GM12878 (cell line): ENCODE measurements at regions not wholly inside any gene's neighbourhood (a gene's known extent, or its start where the extent isn't known, plus 50 kb on each side); places are given as distances from the start of the nearest gene placed in this dataset.
"Not testable (repeated sequence)": the region's sequence is repeated elsewhere in the genome, so short reads cannot be mapped to it uniquely, and the experiment has no call there.

Source experiments
- ATF2 ChIP-seq: IDR thresholded peaks from 2 replicates; pipeline ENCODE4 v1.6.1; 2012; ENCODE audit warnings: low read length, inconsistent platforms
- BCL11A ChIP-seq: IDR thresholded peaks from 2 replicates; pipeline ENCODE4 v1.6.1; 2011; ENCODE audit warnings: low read depth, low read length
- BCLAF1 ChIP-seq: fragments of 450-650 bp; IDR thresholded peaks from 2 replicates; pipeline ENCODE4 v1.6.1; 2017; ENCODE audit warnings: antibody characterized with exemption, mild to moderate bottlenecking, moderate library complexity
- CHD1 ChIP-seq: IDR thresholded peaks from 2 replicates; pipeline ENCODE4 v1.6.1; 2012; ENCODE audit warnings: low read depth, low read length, improper control_type of control experiment
- CTCF ChIP-seq, 3 experiments: IDR thresholded peaks in 2 of 3; conservative IDR thresholded peaks in 1 of 3; 2 replicates each; pipeline ENCODE4 v1.5.1; 2011; ENCODE audit warnings: low read depth in 3 of 3, low read length in 3 of 3, mild to moderate bottlenecking in 3 of 3, control low read depth in 2 of 3, moderate library complexity in 2 of 3, inconsistent platforms in 1 of 3, mixed read lengths in 1 of 3; ENCODE audit not compliant: control insufficient read depth in 2 of 3, insufficient read depth in 1 of 3; ENCODE audit errors: extremely low read depth in 1 of 3
- ESRRA ChIP-seq: IDR thresholded peaks from 2 replicates; pipeline ENCODE4 v1.6.1; 2012; ENCODE audit warnings: mild to moderate bottlenecking, low read length, improper control_type of control experiment
- EZH2 ChIP-seq: IDR thresholded peaks from 2 replicates; pipeline ENCODE4 v1.6.1; 2012; ENCODE audit warnings: low read depth, mild to moderate bottlenecking, control low read depth, inconsistent platforms, low read length, borderline replicate concordance; ENCODE audit not compliant: control insufficient read depth
- MAX ChIP-seq: IDR thresholded peaks from 2 replicates; pipeline ENCODE4 v1.6.1; 2012; ENCODE audit warnings: low read depth, low read length, improper control_type of control experiment
- PKNOX1 ChIP-seq: fragments of 450-650 bp; IDR thresholded peaks from 2 replicates; pipeline ENCODE4 v1.6.1; 2016; ENCODE audit warnings: mild to moderate bottlenecking
- SMAD1 ChIP-seq: fragments of 450-650 bp; IDR thresholded peaks from 2 replicates; pipeline ENCODE4 v1.6.1; 2018; ENCODE audit warnings: mild to moderate bottlenecking, low read depth; ENCODE audit not compliant: partially characterized antibody
- ZBTB4 ChIP-seq: fragments of 450-650 bp; formaldehyde crosslinking; IDR thresholded peaks from 2 replicates; pipeline ENCODE4 v1.4.0; 2022; ENCODE audit warnings: mild to moderate bottlenecking, moderate library complexity

GRCh38 chr5:34193804-34194203 lies 150.8 kb upstream of the C1QTNF3 start:
- not testable (repeated sequence) for TF ChIP-seq EZH2; BCLAF1; ATF2; PKNOX1; ZBTB4 (CRISPR knock-in tag); SMAD1; CTCF (IDR thresholded peaks at IDR 0.05 in 2 of 3, conservative IDR thresholded peaks at IDR 0.05 in 1 of 3; ENCODE audit: control insufficient read depth in 2 of 3, extremely low read depth in 1 of 3, insufficient read depth in 1 of 3, low read depth in 3 of 3, low read length in 3 of 3); ESRRA; BCL11A; CHD1; MAX
